OCI-LY7 (cell line): ENCODE measurements at regions not wholly inside any gene's neighbourhood (a gene's known extent, or its start where the extent isn't known, plus 50 kb on each side); places are given as distances from the start of the nearest gene placed in this dataset.

Source experiments
- BruUV-seq: library from RNA; stranded (reverse); fragments of 400-500 nt; replicated peaks from 2 replicates; lab custom pipeline; 2021; lab: Mats Ljungman, UMichigan
- CTCF ChIA-PET: fragments of 300-600 bp; sonication (Branson Sonifier 250); formaldehyde crosslinking; loops from one replicate; lab custom pipeline; 2022; ENCODE audit warnings: antibody characterized with exemption; ENCODE audit not compliant: unreplicated experiment; lab: Charles Lee
- POLR2A ChIA-PET: fragments of 300-600 bp; sonication (Branson Sonifier 250); formaldehyde crosslinking; loops from one replicate; lab custom pipeline; 2022; ENCODE audit warnings: antibody characterized with exemption; lab: Charles Lee
- DNase-seq: peaks from one replicate; pipeline ENCODE4 v3.0.0-alpha.2; 2015; ENCODE audit warnings: low spot score
- H2AFZ ChIP-seq: fragments of 200-600 bp; sonication (generic), shearing (Covaris generic); 2 replicates; pipeline ENCODE4 v1.6.1; 2014; ENCODE audit warnings: mild to moderate bottlenecking, antibody characterized with exemption, low read length, moderate library complexity
- H3K27ac ChIP-seq: fragments of 200-600 bp; sonication (generic); 2 replicates; pipeline ENCODE4 v1.5.1; 2014; ENCODE audit warnings: mixed run types, low read depth, mild to moderate bottlenecking, moderate library complexity, low read length, inconsistent platforms; ENCODE audit not compliant: poor library complexity, severe bottlenecking
- H3K36me3 ChIP-seq: fragments of 200-600 bp; sonication (generic); 2 replicates; pipeline ENCODE4 v1.6.1; 2014; ENCODE audit warnings: mild to moderate bottlenecking, antibody characterized with exemption, low read length, moderate library complexity, mixed read lengths; ENCODE audit not compliant: insufficient read depth
- H3K4me1 ChIP-seq: fragments of 200-600 bp; sonication (generic); 2 replicates; pipeline ENCODE4 v1.5.1; 2014; ENCODE audit warnings: mild to moderate bottlenecking, low read length; ENCODE audit not compliant: insufficient read depth, poor library complexity, severe bottlenecking
- H3K4me2 ChIP-seq: fragments of 200-600 bp; sonication (generic); 2 replicates; pipeline ENCODE4 v1.6.1; 2014; ENCODE audit warnings: mild to moderate bottlenecking, low read length
- H3K4me3 ChIP-seq: fragments of 200-600 bp; sonication (generic); 2 replicates; pipeline ENCODE4 v1.5.1; 2014; ENCODE audit warnings: mild to moderate bottlenecking, low read depth, low read length; ENCODE audit not compliant: poor library complexity, severe bottlenecking
- H3K79me2 ChIP-seq: fragments of 200-600 bp; sonication (generic); 2 replicates; pipeline ENCODE4 v1.6.1; 2016; ENCODE audit warnings: low read depth, mild to moderate bottlenecking, low read length, moderate library complexity, mixed read lengths; ENCODE audit not compliant: insufficient read depth
- H3K9me2 ChIP-seq: fragments of 200-600 bp; sonication (generic); 2 replicates; pipeline ENCODE4 v1.6.1; 2016; ENCODE audit warnings: mild to moderate bottlenecking, low read length, mixed read lengths; ENCODE audit not compliant: insufficient read depth
- H3K9me3 ChIP-seq: fragments of 200-600 bp; sonication (generic); 2 replicates; pipeline ENCODE4 v1.6.1; 2014; ENCODE audit warnings: mild to moderate bottlenecking, mixed run types, low read length, mixed read lengths
- H4K20me1 ChIP-seq: fragments of 200-600 bp; sonication (generic); 2 replicates; pipeline ENCODE4 v1.6.1; 2014; ENCODE audit warnings: mild to moderate bottlenecking, antibody characterized with exemption, low read length, moderate library complexity, mixed read lengths; ENCODE audit not compliant: insufficient read depth
- EZH2phosphoT487 ChIP-seq: fragments of 200-600 bp; sonication (generic); IDR thresholded peaks from 2 replicates; pipeline ENCODE4 v1.6.1; 2018; ENCODE audit warnings: low read depth, borderline replicate concordance, mild to moderate bottlenecking, mixed run types, antibody characterized with exemption, low read length, moderate library complexity, mixed read lengths
- intact Hi-C: fragments of 100-400 bp; cut with micrococcal nuclease; formaldehyde crosslinking; loops from one replicate; pipeline ENCODE4 v1.10.0; 2022; ENCODE audit not compliant: unreplicated experiment
- TF ChIP-seq, protein P1 (sequence below): fragments of 200-600 bp; sonication (generic); conservative IDR thresholded peaks from 2 replicates; pipeline ENCODE4 v1.5.1; 2014; ENCODE audit warnings: mild to moderate bottlenecking, antibody characterized with exemption, low read length, moderate library complexity, mixed read lengths

DNA sequence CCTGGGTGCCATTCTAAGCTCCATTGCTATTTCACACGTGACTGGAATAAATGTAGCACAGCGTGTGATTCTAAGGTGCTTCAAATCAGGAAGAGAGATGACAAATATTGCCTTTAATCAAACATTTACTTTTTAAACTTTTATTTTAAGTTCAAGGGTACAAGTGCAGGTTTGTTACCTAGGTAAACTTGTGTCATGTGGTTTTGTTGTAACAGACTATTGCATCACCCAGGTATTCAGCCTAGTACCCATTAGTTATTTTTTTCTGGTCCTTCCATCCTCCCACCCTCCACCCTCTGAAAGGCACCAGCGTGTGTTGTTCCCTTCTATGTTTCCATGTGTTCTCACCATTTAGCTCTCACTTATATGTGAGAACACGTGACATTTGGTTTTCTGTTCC is 510.8 kb downstream of the PLOD2 start:
- Histone ChIP-seq H3K9me2 (no peaks in the 10 kb centered on the region), H3K9me3 (no peaks in the 10 kb centered on the region), H3K4me2 (no peak overlapping the region), H3K4me3 (no peak overlapping the region), H3K79me2 (no peaks in the 10 kb centered on the region), H3K36me3 (no peaks in the 10 kb centered on the region), H3K4me1 (no peaks in the 10 kb centered on the region), H4K20me1 (no peaks in the 10 kb centered on the region), H3K27ac (no peak overlapping the region), H2AFZ (no peak overlapping the region)
- no TSS peak for BruUV-seq
- no peak for TF ChIP-seq EZH2phosphoT487
- TF ChIP-seq, protein P1, sequence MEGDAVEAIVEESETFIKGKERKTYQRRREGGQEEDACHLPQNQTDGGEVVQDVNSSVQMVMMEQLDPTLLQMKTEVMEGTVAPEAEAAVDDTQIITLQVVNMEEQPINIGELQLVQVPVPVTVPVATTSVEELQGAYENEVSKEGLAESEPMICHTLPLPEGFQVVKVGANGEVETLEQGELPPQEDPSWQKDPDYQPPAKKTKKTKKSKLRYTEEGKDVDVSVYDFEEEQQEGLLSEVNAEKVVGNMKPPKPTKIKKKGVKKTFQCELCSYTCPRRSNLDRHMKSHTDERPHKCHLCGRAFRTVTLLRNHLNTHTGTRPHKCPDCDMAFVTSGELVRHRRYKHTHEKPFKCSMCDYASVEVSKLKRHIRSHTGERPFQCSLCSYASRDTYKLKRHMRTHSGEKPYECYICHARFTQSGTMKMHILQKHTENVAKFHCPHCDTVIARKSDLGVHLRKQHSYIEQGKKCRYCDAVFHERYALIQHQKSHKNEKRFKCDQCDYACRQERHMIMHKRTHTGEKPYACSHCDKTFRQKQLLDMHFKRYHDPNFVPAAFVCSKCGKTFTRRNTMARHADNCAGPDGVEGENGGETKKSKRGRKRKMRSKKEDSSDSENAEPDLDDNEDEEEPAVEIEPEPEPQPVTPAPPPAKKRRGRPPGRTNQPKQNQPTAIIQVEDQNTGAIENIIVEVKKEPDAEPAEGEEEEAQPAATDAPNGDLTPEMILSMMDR, result no peak
- ChIA-PET POLR2A (interaction anchor here (0.6 kb wide), 1 partner anchor 342 kb away, joined by 3 read pairs; no protein-coding TSS in a partner anchor), CTCF (no interaction called here)
- intact Hi-C loops, result no loop called here
- DNase-seq, result no peak

DNA sequence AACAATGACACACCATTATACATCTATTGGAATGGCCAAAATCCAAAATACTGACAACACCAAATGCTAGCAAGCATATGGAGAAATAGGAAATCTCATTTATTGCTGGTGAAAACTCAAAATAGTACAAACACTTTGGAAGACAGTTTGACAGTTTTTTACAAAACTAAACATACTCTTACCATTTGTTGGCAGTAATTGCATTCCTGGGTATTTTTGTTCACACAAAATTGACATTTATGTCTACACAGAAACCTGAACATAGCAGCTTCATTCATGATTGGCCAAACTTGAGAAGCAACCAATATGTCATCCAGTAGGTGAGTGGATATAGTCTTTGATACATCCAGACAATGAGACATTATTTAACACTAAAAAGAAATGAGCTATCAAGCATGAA is 489.9 kb downstream of the PLOD2 start:
- no peak for DNase-seq
- BruUV-seq, result no TSS peak
- Histone ChIP-seq H3K9me3 (no peaks in the 10 kb centered on the region), H3K4me3 (no peak overlapping the region), H3K9me2 (no peaks in the 10 kb centered on the region), H3K4me1 (no peaks in the 10 kb centered on the region), H3K4me2 (no peak overlapping the region), H3K36me3 (no peaks in the 10 kb centered on the region), H2AFZ (no peak overlapping the region), H3K27ac (no peak overlapping the region), H4K20me1 (no peaks in the 10 kb centered on the region), H3K79me2 (no peaks in the 10 kb centered on the region)
- TF ChIP-seq EZH2phosphoT487, result no peak
- TF ChIP-seq, protein P1, result no peak
- ChIA-PET CTCF (no interaction called here), POLR2A (interaction anchor here (0.6 to 1.4 kb wide), 3 partner anchors 27 to 516 kb away, joined by 3 read pairs; no protein-coding TSS in a partner anchor)
- intact Hi-C loops, result no loop called here

DNA sequence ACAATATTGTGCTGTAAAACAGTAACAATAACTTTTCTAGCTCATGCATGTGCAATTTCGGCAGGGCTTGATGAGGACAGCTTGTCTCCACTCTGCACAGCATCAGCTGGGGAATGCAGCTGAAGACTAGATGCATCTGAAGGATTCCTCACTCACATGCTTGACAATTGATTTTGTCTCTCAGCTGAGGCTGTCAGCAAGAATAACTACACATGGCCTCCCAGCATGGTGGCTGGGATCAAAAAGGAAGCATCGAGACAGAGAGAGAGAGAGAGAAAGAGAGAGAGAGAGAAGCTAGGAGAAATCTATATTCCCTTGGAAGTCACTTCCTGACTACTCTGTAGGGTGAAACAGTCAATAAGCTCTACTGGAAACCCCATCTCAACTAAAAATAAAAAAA is 487.1 kb downstream of the PLOD2 start:
- peak overlapping the region; percentile 64; the same call in 1 of the 2 replicates for H2AFZ ChIP-seq
- ChIA-PET POLR2A (interaction anchor here (0.6 to 0.9 kb wide), 3 partner anchors 13 to 1475 kb away, joined by 3 to 4 read pairs (median 3); no protein-coding TSS in a partner anchor), CTCF (no interaction called here)
- BruUV-seq, result no TSS peak
- no peak overlapping the region for H3K4me2 ChIP-seq
- no peaks in the 10 kb centered on the region for H3K4me1 ChIP-seq
- TF ChIP-seq EZH2phosphoT487, result no peak
- TF ChIP-seq, protein P1, result no peak
- H4K20me1 ChIP-seq, result no peaks in the 10 kb centered on the region
- H3K9me2 ChIP-seq, result no peaks in the 10 kb centered on the region
- no peaks in the 10 kb centered on the region for H3K79me2 ChIP-seq
- no peak for DNase-seq
- no peak overlapping the region for H3K27ac ChIP-seq
- no peaks in the 10 kb centered on the region for H3K36me3 ChIP-seq
- intact Hi-C loops, result no loop called here
- H3K4me3 ChIP-seq, result no peak overlapping the region
- H3K9me3 ChIP-seq, result no peaks in the 10 kb centered on the region
